Activated CD4-positive, alpha-beta memory T cell treated with anti-CD3 and anti-CD28 coated beads, Interleukin-2, amount 10 ng/mL, durations not matched to agents 7 days and 5 days (primary cell): ENCODE measurements at regions not wholly inside any gene's neighbourhood (a gene's known extent, or its start where the extent isn't known, plus 50 kb on each side); places are given as distances from the start of the nearest gene placed in this dataset.

ENCODE experiments used
- CTCF ChIA-PET: fragments of 350-600 bp; sonication (Branson Sonifier 250); formaldehyde crosslinking; loops from one replicate; lab custom pipeline; 2021; ENCODE audit warnings: antibody characterized with exemption, inconsistent platforms; lab: Charles Lee
- POLR2A ChIA-PET: fragments of 350-600 bp; sonication (Branson Sonifier 250); formaldehyde crosslinking; loops from one replicate; lab custom pipeline; 2021; ENCODE audit warnings: antibody characterized with exemption; lab: Charles Lee
- DNase-seq: peaks from one replicate; pipeline ENCODE4 v3.0.0-alpha.2; 2020
- H3K27ac Mint-ChIP-seq: one replicate; pipeline ENCODE4 v1.8.0; 2021; ENCODE audit warnings: mild to moderate bottlenecking, mixed read lengths
- H3K27me3 Mint-ChIP-seq: one replicate; pipeline ENCODE4 v1.8.0; 2021; ENCODE audit warnings: mixed read lengths
- H3K36me3 Mint-ChIP-seq: one replicate; pipeline ENCODE4 v1.8.0; 2021; ENCODE audit warnings: low read depth, mixed read lengths
- H3K4me1 Mint-ChIP-seq: one replicate; pipeline ENCODE4 v1.8.0; 2021; ENCODE audit warnings: mixed read lengths
- H3K4me3 Mint-ChIP-seq: one replicate; pipeline ENCODE4 v1.8.0; 2021; ENCODE audit warnings: mild to moderate bottlenecking, mixed read lengths
- H3K9me3 Mint-ChIP-seq: one replicate; pipeline ENCODE4 v1.8.0; 2021; ENCODE audit warnings: mixed read lengths

DNA sequence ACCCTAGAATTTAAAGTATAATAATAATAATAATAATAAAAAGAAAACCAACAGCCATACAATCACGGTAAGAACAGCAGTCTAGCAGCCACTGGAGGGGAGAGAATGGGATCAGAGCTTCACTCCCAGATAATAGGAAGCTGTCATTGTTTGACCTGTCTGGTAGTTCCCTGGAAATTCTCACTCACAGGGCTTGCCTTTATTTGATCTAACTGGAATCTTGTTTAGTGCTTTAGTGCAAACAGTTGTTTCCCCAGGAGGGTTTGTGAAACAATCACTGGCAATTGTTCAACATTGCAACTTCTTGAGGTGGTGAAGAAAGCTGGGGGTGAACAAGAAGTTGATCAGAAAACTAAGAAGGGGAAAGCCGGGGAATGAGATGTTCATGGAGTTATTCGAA is 68.7 kb upstream of the PTCSC3 start:
- no peaks in the 10 kb centered on the region for H3K4me1 Mint-ChIP-seq
- ChIA-PET CTCF (no interaction called here), POLR2A (no interaction called here)
- H3K9me3 Mint-ChIP-seq = no peaks in the 10 kb centered on the region
- no peak overlapping the region for H3K4me3 Mint-ChIP-seq
- no peak for DNase-seq
- H3K27ac Mint-ChIP-seq = no peak overlapping the region
- peaks cover 17% of the 10 kb centered on the region for H3K27me3 Mint-ChIP-seq
- H3K36me3 Mint-ChIP-seq = no peaks in the 10 kb centered on the region

GRCh38 chr14:36243183-36243582 is 66.7 kb upstream of the PTCSC3 start:
- Mint-ChIP-seq H3K4me1 (no peaks in the 10 kb centered on the region), H3K27me3 (peaks cover 23% of the 10 kb centered on the region), H3K9me3 (no peaks in the 10 kb centered on the region), H3K4me3 (no peak overlapping the region), H3K27ac (no peak overlapping the region), H3K36me3 (no peaks in the 10 kb centered on the region)
- CTCF ChIA-PET = no interaction called here
- POLR2A ChIA-PET = no interaction called here
- no peak for DNase-seq

GRCh38 chr14:36241183-36241582 is 64.7 kb upstream of the PTCSC3 start:
- no peak overlapping the region for H3K4me3 Mint-ChIP-seq
- CTCF ChIA-PET = interaction anchor here (0.5 to 2.7 kb wide), 2 partner anchors 133 to 384 kb away, joined by 3 to 9 read pairs; no protein-coding TSS in a partner anchor

DNA sequence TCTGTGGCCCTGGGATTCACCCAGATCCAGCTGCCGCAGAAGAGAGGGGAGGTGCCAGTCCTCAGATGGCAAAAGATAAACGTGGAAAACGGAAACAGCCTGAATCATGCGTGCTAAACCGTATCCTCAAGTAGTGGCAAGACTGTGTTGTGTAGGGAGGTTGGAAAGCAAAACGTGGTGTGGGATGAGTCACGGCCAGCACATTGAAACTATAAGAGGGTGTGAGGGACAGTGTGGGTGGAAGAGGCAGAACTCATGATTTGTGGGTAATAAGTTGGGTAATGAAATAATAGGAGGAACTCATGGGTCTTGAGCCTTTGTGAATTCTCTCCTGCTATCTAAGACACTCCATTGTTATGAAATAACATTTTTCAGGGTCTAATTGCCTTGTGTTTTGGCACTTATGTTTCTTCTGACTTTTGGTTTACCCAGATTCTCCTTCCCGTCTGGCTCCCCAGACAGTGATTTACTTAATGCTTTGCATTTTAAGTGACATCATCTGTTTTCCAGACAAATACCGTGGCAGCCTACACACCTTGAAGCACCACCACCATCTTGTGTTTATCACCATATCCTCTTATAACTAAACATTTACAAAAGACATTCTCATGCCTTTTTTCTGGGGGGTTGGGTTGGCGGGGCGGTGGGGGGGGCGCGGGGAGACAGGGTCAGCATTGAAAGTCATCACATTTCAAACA is 62.3 kb upstream of the PTCSC3 start:
- ChIA-PET POLR2A (no interaction called here), CTCF (no interaction called here)
- no peaks in the 10 kb centered on the region for H3K9me3 Mint-ChIP-seq
- no peaks in the 10 kb centered on the region for H3K4me1 Mint-ChIP-seq
- H3K36me3 Mint-ChIP-seq = no peaks in the 10 kb centered on the region
- H3K27me3 Mint-ChIP-seq = peaks cover 6% of the 10 kb centered on the region
- no peak overlapping the region for H3K27ac Mint-ChIP-seq
- no peak overlapping the region for H3K4me3 Mint-ChIP-seq
- no peak for DNase-seq

More at GRCh38 chr14:36241183-36241582, 64.7 kb upstream of the PTCSC3 start:
- H3K27me3 Mint-ChIP-seq = peaks cover 12% of the 10 kb centered on the region
- H3K36me3 Mint-ChIP-seq = no peaks in the 10 kb centered on the region
- no peaks in the 10 kb centered on the region for H3K4me1 Mint-ChIP-seq
- H3K27ac Mint-ChIP-seq = no peak overlapping the region
- DNase-seq = no peak
- POLR2A ChIA-PET = no interaction called here
- H3K9me3 Mint-ChIP-seq = no peaks in the 10 kb centered on the region

GRCh38 chr14:36233217-36233616 is 56.7 kb upstream of the PTCSC3 start:
- Mint-ChIP-seq H3K36me3 (no peaks in the 10 kb centered on the region), H3K4me3 (no peak overlapping the region), H3K27ac (no peak overlapping the region), H3K4me1 (no peaks in the 10 kb centered on the region), H3K9me3 (no peaks in the 10 kb centered on the region), H3K27me3 (peaks cover 4% of the 10 kb centered on the region)
- DNase-seq = no peak
- CTCF ChIA-PET = no interaction called here
- POLR2A ChIA-PET = no interaction called here

DNA sequence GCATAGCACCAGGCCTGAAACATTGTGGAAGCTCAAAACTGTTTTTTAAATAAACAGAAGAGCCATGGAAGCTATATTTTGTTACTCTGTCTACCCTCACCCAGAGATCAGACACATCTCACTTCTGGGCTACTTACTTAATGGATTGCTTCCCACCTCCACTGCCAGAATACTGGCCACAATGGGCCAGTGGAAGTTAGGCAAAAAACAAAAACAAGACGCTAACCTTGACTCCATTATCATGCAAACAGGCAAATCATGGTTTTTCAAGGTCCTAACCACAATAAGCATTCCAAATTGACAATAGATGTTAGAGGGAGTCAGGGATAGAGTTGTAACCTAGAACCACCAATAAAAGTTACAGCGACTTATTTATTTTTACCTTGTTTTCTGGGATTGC is 52.7 kb upstream of the PTCSC3 start:
- Mint-ChIP-seq H3K4me3 (no peak overlapping the region), H3K27ac (no peak overlapping the region), H3K4me1 (no peaks in the 10 kb centered on the region), H3K9me3 (no peaks in the 10 kb centered on the region), H3K36me3 (no peaks in the 10 kb centered on the region), H3K27me3 (peaks cover 4% of the 10 kb centered on the region)
- DNase-seq = no peak
- CTCF ChIA-PET = no interaction called here
- POLR2A ChIA-PET = no interaction called here

- CTCF ChIA-PET = no interaction called here
- no peak for DNase-seq
- H3K27ac Mint-ChIP-seq = no peak overlapping the region
Measured at GRCh38 chr14:36227802-36228201, 51.3 kb upstream of the PTCSC3 start.

GRCh38 chr14:36227344-36227743 is 50.8 kb upstream of the PTCSC3 start:
- CTCF ChIA-PET = no interaction called here
- POLR2A ChIA-PET = no interaction called here
- no peak overlapping the region for H3K4me3 Mint-ChIP-seq
- H3K4me1 Mint-ChIP-seq = no peaks in the 10 kb centered on the region
- H3K27me3 Mint-ChIP-seq = peaks cover 4% of the 10 kb centered on the region
- H3K27ac Mint-ChIP-seq = no peak overlapping the region
- no peaks in the 10 kb centered on the region for H3K36me3 Mint-ChIP-seq
- no peak for DNase-seq
- H3K9me3 Mint-ChIP-seq = no peaks in the 10 kb centered on the region

More at GRCh38 chr14:36227802-36228201, 51.3 kb upstream of the PTCSC3 start:
- no peaks in the 10 kb centered on the region for H3K4me1 Mint-ChIP-seq
- POLR2A ChIA-PET = no interaction called here
- H3K9me3 Mint-ChIP-seq = no peaks in the 10 kb centered on the region
- H3K27me3 Mint-ChIP-seq = peaks cover 4% of the 10 kb centered on the region
- no peak overlapping the region for H3K4me3 Mint-ChIP-seq
- no peaks in the 10 kb centered on the region for H3K36me3 Mint-ChIP-seq
